GM21529 (cell line): ENCODE measurements at regions not wholly inside any gene's neighbourhood (a gene's known extent, or its start where the extent isn't known, plus 50 kb on each side); places are given as distances from the start of the nearest gene placed in this dataset.

Source experiments
- ATAC-seq: cut with Tn5 transposase; IDR thresholded peaks from one replicate; pipeline ENCODE4 v1.9.1; 2021; ENCODE audit not compliant: unreplicated experiment

DNA sequence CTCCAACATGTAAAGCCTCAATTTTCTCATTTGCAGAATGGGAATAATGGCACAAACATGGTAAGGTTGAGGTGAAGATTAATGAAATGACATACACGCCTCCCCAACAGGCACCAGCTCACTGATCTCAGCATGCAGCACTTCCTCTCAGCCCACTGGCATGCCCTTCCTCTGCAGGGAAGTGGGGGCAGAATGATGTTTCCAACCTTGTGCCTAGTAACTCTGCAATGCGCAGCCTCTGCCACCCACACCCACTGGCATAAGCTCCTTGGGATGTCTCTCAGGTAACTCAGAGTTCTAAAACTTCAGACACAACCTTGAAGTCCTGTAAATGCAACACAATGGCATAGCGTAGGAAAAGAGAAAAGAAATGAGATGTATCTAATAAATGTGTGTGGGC is 540.7 kb downstream of the HTR7 start:
- no peak for ATAC-seq

DNA sequence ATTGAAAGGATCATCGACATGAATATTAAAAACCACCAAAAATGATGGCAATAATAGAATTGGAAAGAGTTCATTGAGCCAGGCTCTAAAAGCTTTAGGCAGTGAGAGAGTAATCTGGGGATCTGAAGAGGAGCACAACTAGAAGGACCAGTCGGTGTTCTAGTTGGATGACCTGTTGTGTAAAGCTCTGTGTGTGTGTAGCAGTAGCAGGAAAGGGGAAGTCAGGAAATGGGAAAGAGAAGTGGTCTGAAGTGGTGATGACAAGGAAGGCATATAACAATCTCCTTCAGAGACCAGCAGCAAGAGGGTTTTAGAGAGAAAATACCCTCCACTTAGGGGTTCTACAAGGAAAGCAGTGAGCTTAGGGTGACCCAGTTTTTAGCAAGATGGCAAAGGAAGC is 539.2 kb downstream of the HTR7 start:
- ATAC-seq = no peak

- peak; percentile 96 for ATAC-seq
These were observed 538.5 kb downstream of the HTR7 start for GRCh38 chr10:90319188-90319914.

DNA sequence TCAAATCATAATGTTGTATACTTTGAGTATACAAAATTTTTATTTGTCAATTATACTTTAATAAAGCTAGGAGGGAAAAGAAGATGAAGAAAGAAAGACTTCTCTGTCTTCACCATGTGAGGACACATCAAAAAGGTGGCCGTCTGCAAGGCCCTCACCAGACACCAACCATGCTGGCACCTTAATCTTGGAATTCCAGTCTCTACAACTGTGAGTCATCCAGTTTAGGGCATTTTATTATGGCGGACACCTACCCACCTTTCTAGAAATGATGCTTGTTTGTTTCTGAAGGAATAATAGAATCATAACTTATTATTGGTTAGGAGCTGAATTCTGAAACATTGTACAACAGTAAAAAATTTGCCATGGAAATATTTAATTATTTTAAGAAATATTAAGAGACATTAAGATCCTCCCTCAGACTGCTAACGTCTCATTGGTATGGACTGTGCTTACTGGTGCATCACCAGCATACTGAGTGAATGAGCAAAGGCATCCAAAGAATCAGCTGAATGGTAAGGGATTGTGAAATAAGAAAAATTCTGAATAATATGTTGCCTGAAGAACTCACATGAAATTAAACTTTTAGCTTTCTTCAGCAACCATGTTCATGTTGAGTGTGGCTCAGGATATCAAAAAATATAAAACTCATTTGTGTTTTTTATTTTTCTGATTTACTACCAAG is 536.6 kb downstream of the HTR7 start:
- no peak for ATAC-seq

DNA sequence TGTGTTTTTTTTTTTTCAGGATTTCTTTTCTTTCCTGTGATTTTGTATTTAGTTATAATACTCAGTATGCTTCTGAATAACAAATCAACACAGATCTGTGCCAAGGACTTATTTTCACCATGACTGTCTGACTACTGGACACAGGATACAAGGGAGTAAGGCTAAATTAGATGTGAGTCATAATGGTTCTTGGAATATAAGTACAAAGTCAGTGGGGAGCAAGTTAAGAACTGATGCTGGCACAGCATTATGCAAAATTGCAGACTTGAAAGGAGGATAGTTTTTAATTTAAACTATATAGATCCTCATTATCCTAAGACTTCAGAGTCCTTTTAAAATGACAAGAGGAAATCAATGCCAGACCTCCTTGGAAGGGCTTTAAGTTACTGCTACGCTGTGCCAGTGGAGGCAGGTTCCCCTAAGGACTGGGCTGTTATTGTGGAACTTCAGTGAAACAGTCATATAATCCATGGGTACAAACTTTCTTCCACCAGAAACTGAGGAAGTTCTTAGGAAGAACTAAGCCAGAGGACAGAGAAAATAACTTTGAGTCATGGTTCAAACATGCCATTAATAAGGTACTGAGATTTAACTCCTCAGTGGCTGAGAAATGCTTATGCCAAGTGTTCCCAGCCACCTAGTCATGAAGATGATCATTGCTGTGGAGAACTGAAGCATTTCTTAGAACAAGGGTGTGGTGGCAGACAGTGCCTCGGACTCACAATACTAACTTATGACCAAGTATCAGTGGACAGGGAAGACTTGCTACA is 531.2 kb downstream of the HTR7 start:
- no peak for ATAC-seq

- no peak for ATAC-seq
These were observed 530.2 kb downstream of the HTR7 start for GRCh38 chr10:90327611-90328010.

- ATAC-seq = no peak
These were observed 529.4 kb downstream of the HTR7 start for GRCh38 chr10:90328459-90328858.

DNA sequence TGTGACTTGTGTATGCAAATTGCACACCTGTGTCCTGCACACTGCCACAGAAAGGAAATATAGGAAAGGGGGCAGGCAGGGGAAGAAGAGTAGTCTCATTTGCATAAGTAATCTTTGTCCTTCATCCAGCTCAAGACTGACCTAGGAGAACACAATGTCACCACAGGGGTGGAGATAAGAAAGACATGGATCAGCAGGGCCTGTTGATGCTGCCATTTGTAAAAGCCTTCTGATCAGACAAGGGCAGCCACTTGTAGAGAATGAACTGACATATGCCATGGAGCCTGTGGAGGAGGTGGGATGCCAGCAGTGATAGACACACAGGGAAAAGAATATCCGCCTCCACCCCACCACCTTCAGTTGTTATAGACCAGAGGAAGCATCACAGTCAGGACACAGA is 528.9 kb downstream of the HTR7 start:
- no peak for ATAC-seq

- ATAC-seq = no peak
These were observed 520.5 kb downstream of the HTR7 start for GRCh38 chr10:90337316-90337715.

- ATAC-seq = no peak
These were observed 515.4 kb downstream of the HTR7 start for GRCh38 chr10:90342480-90342879.

DNA sequence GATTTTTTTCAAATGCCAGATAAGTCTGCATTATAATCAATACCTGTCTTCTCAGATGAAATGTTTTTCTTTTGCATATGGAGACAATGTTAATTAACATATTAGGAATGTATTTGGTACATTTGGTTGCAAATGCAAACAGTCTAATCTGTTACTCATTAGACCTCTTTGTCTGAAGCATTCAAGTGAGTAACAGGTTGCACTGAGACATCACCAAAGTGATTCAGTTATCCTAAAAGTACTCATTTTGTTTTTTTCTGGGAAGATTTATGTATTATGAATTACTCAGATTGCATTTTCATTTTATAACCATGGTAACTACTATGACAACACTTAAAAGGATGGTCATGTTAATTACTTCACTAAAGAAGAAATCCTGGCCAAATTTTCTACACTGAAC is 513.6 kb downstream of the HTR7 start:
- no peak for ATAC-seq

DNA sequence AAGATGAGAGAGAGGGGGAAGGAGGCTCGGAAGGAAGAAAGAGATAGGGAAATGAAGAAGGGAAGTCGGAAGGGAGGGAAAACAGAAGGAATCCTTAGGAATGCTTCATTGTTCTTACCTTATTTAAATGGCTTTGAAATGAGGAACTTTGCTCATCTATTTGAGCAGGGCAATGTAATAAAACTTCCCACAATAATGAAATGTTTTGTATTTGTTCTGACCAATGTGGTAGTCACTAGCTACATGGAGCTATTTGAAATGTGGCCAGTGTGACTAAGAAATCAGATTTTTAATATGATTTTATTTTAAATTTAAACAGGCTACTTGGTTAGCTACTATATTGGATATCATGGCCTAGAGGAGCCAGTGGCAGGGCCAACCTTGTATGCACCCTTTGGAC is 510.6 kb downstream of the HTR7 start:
- no peak for ATAC-seq

DNA sequence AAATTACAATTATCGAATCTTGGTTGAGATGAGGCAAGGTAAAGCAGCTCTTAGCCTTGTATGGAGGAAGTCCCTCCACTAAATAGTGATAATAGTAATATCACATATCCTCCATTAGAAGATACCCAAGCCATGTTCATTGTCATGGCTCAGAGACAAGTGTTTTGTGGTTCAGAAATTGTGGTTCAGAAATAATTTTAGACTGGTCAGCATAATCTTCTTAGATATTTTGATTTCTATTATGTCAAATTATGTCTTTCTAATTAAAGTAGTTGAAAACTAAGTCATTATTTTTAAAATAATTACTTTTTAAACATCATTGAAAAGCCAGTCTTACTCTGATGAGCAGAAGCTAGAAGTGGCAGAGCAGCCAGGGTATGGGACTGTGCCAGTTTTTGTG is 507.7 kb downstream of the HTR7 start:
- no peak for ATAC-seq

GRCh38 chr10:90352288-90352687 is 505.6 kb downstream of the HTR7 start:
- no peak for ATAC-seq

DNA sequence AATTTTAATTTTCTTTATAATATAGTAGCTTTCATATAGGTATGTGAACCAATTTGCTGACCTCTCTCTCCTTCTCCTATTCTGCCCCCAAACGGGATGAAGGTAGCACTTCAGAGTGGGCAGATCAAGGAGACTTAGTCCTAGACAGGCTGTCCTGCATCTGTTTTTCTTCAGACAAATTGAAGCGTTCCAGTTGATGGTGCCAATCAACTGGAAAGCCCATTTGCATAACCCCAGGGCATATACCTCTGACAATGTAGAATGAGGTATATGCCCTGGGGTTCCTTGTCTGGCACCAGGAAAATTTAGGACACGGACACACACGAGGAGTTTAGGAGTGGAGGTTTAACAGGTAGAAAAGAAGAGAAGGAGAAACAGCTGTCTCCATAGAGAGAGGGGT is 502.9 kb downstream of the HTR7 start:
- no peak for ATAC-seq

- ATAC-seq = no peak
These were observed 493.9 kb downstream of the HTR7 start for GRCh38 chr10:90363799-90364483.

- no peak for ATAC-seq
These were observed 485.4 kb downstream of the HTR7 start for GRCh38 chr10:90372451-90372850.

DNA sequence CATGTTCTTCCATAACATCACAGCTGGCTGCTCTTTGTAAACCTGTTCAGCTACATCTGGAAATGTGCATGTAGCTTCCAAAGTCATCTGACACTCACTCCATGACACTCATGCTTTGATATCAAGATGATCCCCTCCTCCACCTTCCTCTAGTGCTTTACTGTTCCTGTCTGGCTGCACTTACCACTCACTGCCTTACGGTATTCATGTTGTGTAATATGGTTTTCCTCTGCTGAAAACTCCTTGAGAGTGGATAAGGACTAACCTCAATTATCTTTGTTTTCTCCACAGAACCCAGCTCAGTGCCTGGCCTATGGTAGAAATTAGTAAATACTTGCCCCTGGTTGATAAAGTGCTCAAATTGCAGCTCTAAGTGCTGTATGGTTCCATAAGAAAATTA is 483.9 kb downstream of the HTR7 start:
- ATAC-seq = no peak

GRCh38 chr10:90378524-90379076 is 479.2 kb downstream of the HTR7 start:
- no peak for ATAC-seq

GRCh38 chr10:90381468-90381867 is 476.4 kb downstream of the HTR7 start:
- ATAC-seq = no peak

DNA sequence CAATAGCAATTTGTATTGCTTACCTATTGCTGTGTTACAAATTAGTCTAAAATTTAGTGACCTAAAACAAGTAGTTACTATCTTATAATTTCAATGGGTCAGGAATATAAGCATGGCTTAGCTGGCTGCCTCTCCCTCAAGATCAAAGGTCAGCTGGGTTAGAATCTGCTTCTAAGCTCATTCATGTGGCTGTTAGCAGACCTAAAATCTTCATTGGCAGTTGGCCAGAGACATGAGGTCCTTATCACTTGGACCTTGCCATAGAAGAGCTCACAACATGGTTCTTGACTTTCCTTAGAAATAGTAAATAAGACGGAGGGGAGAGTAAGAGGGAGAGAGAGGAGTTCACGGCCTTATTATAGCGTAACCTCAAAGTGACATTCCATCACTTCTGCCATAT is 468.0 kb downstream of the HTR7 start:
- ATAC-seq = no peak
